ENCODE measurements at regions not wholly inside any gene's neighbourhood (a gene's known extent, or its start where the extent isn't known, plus 50 kb on each side); places are given as distances from the start of the nearest gene placed in this dataset.
"Not testable (repeated sequence)": the region's sequence is repeated elsewhere in the genome, so short reads cannot be mapped to it uniquely, and the experiment has no call there.

GRCh38 chr6:130559166-130559565 is 193.3 kb downstream of the TMEM200A start:
- CTCF ChIA-PET, result no interaction called here
- intact Hi-C loops (cut with micrococcal nuclease; ENCODE audit: unreplicated experiment), result no loop called here
- no peak overlapping the region for H3K27ac Mint-ChIP-seq (ENCODE audit: unreplicated experiment)
- H3K36me3 Mint-ChIP-seq (ENCODE audit: insufficient read depth, unreplicated experiment), result no peaks in the 10 kb centered on the region
- no peak overlapping the region for H3K4me3 Mint-ChIP-seq (ENCODE audit: low read depth, unreplicated experiment)
- DNase-seq, result no peak
- H3K4me1 Mint-ChIP-seq (ENCODE audit: low read depth, unreplicated experiment), result no peaks in the 10 kb centered on the region
- no peaks in the 10 kb centered on the region for H3K9me3 Mint-ChIP-seq (ENCODE audit: low read depth, unreplicated experiment)
- no peak for TF ChIP-seq CTCF (IDR thresholded peaks at IDR 0.05; ENCODE audit: unreplicated experiment)
- no TSS peak for BruUV-seq (replicated peaks)
- peaks cover 28% of the 10 kb centered on the region for H3K27me3 Mint-ChIP-seq (ENCODE audit: unreplicated experiment)

GRCh38 chr6:130560231-130560630 is 194.4 kb downstream of the TMEM200A start:
- Mint-ChIP-seq H3K36me3 (ENCODE audit: insufficient read depth, unreplicated experiment) (no peaks in the 10 kb centered on the region), H3K4me1 (ENCODE audit: low read depth, unreplicated experiment) (no peaks in the 10 kb centered on the region), H3K27ac (ENCODE audit: unreplicated experiment) (no peak overlapping the region), H3K27me3 (ENCODE audit: unreplicated experiment) (peaks cover 18% of the 10 kb centered on the region), H3K9me3 (ENCODE audit: low read depth, unreplicated experiment) (no peaks in the 10 kb centered on the region), H3K4me3 (ENCODE audit: low read depth, unreplicated experiment) (no peak overlapping the region)
- DNase-seq, result no peak
- BruUV-seq (replicated peaks), result no TSS peak
- CTCF ChIA-PET, result interaction anchor here (0.7 kb wide), 1 partner anchor 13 kb away, joined by 6 read pairs; no protein-coding TSS in a partner anchor
- no peak for TF ChIP-seq CTCF (IDR thresholded peaks at IDR 0.05; ENCODE audit: unreplicated experiment)
- intact Hi-C loops (cut with micrococcal nuclease; ENCODE audit: unreplicated experiment), result no loop called here

GRCh38 chr6:130561159-130561558 is 195.3 kb downstream of the TMEM200A start:
- H3K36me3 Mint-ChIP-seq (ENCODE audit: insufficient read depth, unreplicated experiment); H3K4me3 Mint-ChIP-seq (ENCODE audit: low read depth, unreplicated experiment); H3K4me1 Mint-ChIP-seq (ENCODE audit: low read depth, unreplicated experiment); BruUV-seq (replicated peaks); intact Hi-C loops (cut with micrococcal nuclease; ENCODE audit: unreplicated experiment); DNase-seq; H3K9me3 Mint-ChIP-seq (ENCODE audit: low read depth, unreplicated experiment); H3K27ac Mint-ChIP-seq (ENCODE audit: unreplicated experiment); CTCF ChIA-PET: not testable (repeated sequence)
- peaks cover 22% of the 10 kb centered on the region for H3K27me3 Mint-ChIP-seq (ENCODE audit: unreplicated experiment)

- peaks cover 29% of the 10 kb centered on the region for H3K27me3 Mint-ChIP-seq (ENCODE audit: unreplicated experiment)
- no peaks in the 10 kb centered on the region for H3K36me3 Mint-ChIP-seq (ENCODE audit: insufficient read depth, unreplicated experiment)
- intact Hi-C loops (cut with micrococcal nuclease; ENCODE audit: unreplicated experiment), result no loop called here
- H3K27ac Mint-ChIP-seq (ENCODE audit: unreplicated experiment), result no peak overlapping the region
- CTCF ChIA-PET, result no interaction called here
- BruUV-seq (replicated peaks), result no TSS peak
- TF ChIP-seq CTCF (IDR thresholded peaks at IDR 0.05; ENCODE audit: unreplicated experiment), result no peak
- no peaks in the 10 kb centered on the region for H3K9me3 Mint-ChIP-seq (ENCODE audit: low read depth, unreplicated experiment)
- no peak for DNase-seq
- H3K4me1 Mint-ChIP-seq (ENCODE audit: low read depth, unreplicated experiment), result no peaks in the 10 kb centered on the region
- H3K4me3 Mint-ChIP-seq (ENCODE audit: low read depth, unreplicated experiment), result no peak overlapping the region
Measured at GRCh38 chr6:130565696-130566095, 199.9 kb downstream of the TMEM200A start.

- BruUV-seq (replicated peaks), result no TSS peak
- Mint-ChIP-seq H3K4me1 (ENCODE audit: low read depth, unreplicated experiment) (no peaks in the 10 kb centered on the region), H3K9me3 (ENCODE audit: low read depth, unreplicated experiment) (no peaks in the 10 kb centered on the region), H3K27ac (ENCODE audit: unreplicated experiment) (no peak overlapping the region), H3K4me3 (ENCODE audit: low read depth, unreplicated experiment) (no peak overlapping the region), H3K27me3 (ENCODE audit: unreplicated experiment) (peaks cover 31% of the 10 kb centered on the region), H3K36me3 (ENCODE audit: insufficient read depth, unreplicated experiment) (no peaks in the 10 kb centered on the region)
- CTCF ChIA-PET, result no interaction called here
- no peak for TF ChIP-seq CTCF (IDR thresholded peaks at IDR 0.05; ENCODE audit: unreplicated experiment)
- DNase-seq, result no peak
- intact Hi-C loops (cut with micrococcal nuclease; ENCODE audit: unreplicated experiment), result no loop called here
Measured at GRCh38 chr6:130574146-130574545, 208.3 kb downstream of the TMEM200A start.

Measured in Calu3 (cell line).